ENCODE measurements at regions not wholly inside any gene's neighbourhood (a gene's known extent, or its start where the extent isn't known, plus 50 kb on each side); places are given as distances from the start of the nearest gene placed in this dataset.
A peak's percentile ranks its signal among the peaks of the same experiment; 100 is the strongest.
"Not testable (repeated sequence)": the region's sequence is repeated elsewhere in the genome, so short reads cannot be mapped to it uniquely, and the experiment has no call there.

- not testable (repeated sequence) for DNase-seq (ENCODE audit: low read depth)
Observed at GRCh38 chr3:40947022-40947421, 252.3 kb upstream of the CTNNB1 start.

GRCh38 chr3:40949347-40949746, 250.0 kb upstream of the CTNNB1 start:
- peak; percentile 28 for DNase-seq (ENCODE audit: low read depth)

DNA sequence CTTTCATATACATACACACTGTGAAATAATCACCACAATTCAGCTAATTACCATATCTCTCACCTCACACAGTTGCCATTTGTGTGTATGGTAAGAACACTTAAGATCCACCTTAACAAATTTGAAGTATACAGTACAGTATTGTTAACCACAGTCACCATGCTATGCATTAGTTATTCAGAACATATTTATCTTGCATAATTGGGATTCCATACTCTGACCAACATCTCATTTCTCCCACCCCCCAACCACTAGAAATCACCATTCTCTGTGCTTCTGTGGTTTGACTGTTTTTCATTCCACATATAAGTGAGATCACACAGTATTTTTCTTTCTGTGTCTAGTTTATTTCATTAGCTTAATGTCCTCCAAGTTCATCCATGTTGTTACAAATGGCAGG, 247.7 kb upstream of the CTNNB1 start:
- peak; percentile 95 for DNase-seq (ENCODE audit: low read depth)

- peak; percentile 86 for DNase-seq (ENCODE audit: low read depth)
Observed at GRCh38 chr3:40961104-40961857, 238.0 kb upstream of the CTNNB1 start.

DNA sequence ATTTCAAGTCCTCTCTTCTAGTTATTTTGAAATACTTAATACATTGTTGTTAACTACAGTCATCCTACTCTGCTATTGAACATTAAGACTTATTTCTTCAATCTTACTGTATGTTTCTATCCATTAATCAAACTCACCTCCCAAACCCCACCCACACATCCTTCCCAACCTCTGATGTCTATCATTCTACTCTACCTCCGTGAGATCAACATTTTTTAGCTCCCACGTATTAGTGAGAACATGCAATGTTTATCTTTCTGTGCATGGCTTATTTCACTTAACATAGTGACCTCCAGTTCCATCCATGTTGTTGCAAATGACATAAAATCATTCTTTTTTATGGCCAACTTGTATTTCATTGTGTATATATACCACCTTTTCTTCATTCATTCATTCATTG, 236.6 kb upstream of the CTNNB1 start:
- peak; percentile 54 for DNase-seq (ENCODE audit: low read depth)

- no peak for DNase-seq (ENCODE audit: low read depth)
Observed at GRCh38 chr3:40968666-40969065, 230.6 kb upstream of the CTNNB1 start.

DNA sequence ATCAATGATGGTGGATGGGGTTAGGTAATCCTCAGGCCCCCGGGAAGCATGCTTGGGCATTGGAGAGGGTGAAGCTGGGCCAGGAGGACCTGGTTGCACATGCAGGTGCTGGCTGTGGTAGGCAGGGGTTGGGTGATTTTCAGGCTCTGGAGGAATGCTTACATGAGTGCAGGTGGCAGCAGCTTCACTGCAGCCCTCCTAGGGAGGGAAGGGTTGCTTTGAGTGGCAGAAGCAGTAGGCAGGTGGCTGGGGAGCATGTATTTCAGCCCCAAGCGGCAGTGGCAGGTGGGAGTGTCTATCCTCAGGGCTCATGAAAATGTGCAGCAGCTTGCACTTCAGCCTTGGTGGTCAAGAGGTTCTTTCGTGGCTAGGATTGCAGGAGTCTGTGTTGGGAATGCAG, 230.0 kb upstream of the CTNNB1 start:
- no peak for DNase-seq (ENCODE audit: low read depth)

- DNase-seq (ENCODE audit: low read depth) = no peak
Observed at GRCh38 chr3:40969756-40970466, 229.4 kb upstream of the CTNNB1 start.

DNA sequence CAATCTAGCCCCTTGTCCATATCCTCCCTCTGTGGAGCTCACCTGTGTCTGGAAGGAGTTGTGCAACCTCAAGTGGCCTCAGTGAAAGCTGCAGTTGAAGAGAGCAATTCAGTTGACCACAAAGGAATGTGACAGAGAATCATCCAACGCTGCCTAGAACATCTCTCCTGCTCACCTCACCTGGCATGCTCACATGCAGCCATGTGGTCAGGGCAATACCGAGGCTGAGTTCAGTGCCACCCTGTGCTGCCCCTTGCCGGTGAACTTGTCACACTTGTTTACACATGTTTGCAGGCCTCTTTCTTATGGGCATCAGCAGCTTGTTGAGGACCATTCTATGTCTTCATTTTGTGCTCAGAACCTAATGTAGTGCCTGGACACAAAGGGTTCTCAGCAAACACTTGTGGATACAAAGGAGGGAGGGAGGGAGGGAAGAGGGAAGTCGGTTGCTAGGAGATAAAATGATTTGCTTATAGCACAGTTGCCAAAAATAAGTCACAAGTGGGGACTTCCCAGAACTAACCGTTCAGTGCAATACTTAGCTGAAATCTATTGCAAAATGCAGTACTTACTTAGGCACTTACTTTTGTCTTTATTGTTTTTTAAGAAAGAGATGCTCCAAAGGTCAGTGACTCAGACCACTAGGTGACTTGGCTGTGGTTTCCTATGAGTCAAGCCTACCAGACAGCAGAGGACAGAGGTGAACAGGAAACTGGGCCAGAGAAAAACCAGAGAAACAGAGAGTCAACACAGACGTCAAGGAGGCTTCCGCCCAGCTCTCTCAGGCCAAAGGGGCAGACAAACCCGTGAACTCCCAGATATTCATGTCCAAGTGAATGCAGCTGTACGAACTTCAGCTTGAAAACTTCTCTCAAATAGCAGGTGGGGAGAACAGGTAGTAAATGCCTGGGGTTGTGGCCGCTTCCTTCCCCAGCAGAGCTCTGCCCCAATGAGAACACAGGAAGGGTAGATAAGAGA, 227.8 kb upstream of the CTNNB1 start:
- peak; percentile 100 for DNase-seq (ENCODE audit: low read depth)

GRCh38 chr3:40972350-40972749, 227.0 kb upstream of the CTNNB1 start:
- DNase-seq (ENCODE audit: low read depth) = no peak

DNA sequence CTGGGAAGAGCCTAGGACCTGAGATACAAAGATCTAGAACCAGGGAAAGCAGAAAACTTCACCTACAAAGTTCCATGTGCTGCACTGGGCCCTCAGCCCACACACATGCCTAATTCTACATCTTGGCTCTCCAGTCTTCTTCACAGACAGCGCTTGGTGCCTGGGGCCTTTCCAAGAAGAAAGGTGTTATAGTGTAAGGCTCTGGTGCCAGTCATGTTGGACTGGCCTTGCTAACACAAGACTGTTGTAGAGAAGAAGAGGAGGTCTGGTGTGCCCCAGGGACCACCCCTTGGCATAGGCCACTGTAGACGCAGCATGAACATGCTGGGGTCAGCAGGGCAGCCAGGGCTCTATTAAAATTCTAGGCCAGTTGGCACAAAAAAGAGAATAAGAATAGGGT, 226.2 kb upstream of the CTNNB1 start:
- DNase-seq (ENCODE audit: low read depth) = no peak

DNA sequence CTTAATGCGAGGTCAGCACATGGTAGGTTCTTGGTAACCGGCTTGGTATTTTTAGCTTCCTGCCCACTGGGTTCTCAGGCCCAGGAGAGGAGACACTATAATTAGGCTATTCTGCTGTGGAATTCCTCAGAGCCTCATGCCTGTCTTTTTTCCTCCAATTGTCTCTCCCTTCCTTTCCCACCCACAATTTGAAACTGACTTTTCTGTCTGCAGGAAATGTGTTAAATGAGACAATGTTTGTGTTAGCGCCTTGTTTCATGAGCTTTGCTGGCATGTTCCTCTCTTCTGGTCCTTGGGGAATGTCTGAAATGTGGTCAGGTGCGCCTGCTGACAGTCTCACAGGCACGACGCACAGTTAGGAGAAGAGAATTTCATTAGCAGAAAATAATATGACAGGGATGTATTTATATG, 223.6 kb upstream of the CTNNB1 start:
- no peak for DNase-seq (ENCODE audit: low read depth)

GRCh38 chr3:40976241-40976640, 223.1 kb upstream of the CTNNB1 start:
- no peak for DNase-seq (ENCODE audit: low read depth)

GRCh38 chr3:40978442-40978841, 220.9 kb upstream of the CTNNB1 start:
- no peak for DNase-seq (ENCODE audit: low read depth)

- no peak for DNase-seq (ENCODE audit: low read depth)
Observed at GRCh38 chr3:40979962-40980361, 219.3 kb upstream of the CTNNB1 start.

DNA sequence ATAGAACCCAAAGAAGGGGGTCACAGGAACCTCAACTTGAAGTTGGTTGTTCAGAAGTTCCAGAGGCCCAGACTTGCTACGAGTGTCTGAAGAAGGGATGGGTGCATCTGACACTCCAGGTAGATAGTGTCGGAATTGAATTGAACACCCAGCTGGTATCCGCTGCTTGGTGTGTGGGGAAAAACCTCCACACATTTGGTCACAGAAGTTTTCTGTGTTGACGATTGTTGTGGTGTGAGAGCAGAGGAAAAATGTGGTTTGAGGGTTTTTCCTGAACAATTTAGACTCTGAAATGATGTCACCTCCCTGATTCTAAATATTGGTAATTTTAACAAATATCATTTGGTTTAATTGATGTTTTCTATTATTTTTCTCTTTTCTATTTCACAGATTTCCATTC, 218.8 kb upstream of the CTNNB1 start:
- DNase-seq (ENCODE audit: low read depth) = no peak

GRCh38 chr3:40985195-40985594, 214.1 kb upstream of the CTNNB1 start:
- DNase-seq (ENCODE audit: low read depth) = peak; percentile 81

DNA sequence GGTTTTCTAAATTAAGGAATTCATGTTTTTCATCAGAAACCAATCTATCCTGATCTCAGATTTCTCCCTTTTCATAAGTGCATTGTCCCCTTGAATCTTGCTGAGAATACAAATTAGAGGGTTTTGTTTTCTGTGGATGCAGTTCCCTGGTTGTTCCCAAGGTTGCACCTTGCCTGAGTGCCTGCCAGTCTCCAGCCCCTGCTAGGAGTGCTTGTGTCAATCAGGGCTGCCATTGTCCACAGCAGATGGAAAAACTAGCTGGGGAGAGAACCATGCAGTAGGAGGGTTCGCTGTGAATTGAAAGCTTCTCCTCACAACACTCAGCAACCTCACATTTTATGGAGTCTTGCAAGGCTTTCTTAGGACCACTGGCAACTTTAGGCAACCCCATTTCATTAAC, 210.8 kb upstream of the CTNNB1 start:
- DNase-seq (ENCODE audit: low read depth) = no peak

DNA sequence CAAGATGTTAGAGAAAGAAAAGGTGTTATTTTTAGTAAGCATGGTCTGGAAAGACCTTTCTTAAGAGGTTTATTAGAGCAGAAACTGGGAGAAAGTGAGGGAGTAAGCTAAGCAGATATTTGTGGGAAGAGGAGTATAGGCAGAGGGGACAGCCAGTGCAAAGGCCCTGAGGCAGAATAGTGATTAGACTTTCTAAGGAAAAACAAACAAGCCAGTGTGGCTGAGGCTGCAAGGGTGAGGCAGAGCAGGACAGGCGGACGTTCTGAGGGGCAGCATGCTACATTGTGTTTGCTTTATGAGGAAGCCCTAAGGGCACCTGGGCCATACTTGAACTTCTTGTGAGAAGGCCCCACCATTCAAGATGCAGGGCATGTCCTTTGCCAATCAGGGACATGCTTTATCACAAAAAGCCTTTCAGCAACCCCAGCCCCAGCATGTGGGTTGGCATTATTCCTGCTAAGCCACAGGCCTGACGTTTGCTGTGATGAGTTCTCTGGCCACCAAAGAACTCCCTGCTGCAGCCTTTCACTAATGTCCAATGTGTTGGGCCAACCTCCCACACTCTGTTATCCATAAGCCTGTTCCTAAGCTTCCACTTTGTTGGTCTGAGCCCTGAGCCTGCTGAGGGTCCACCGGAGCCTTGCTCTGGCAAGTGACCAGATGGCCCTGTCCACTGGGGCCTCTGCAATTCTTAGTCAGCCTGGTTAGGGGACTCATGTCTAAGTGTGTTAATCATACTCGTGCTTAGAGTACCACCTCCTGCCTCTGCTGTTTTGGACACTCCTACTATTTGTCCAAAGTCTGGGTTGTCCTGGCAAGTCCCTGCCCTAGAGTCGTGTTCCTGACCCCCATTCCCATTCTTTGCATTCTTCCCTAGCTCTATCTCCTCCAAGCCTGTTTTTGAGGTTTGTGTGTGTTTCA, 209.9 kb upstream of the CTNNB1 start:
- DNase-seq (ENCODE audit: low read depth) = peak; percentile 33

GRCh38 chr3:40990062-40990456, 209.2 kb upstream of the CTNNB1 start:
- peak; percentile 37 for DNase-seq (ENCODE audit: low read depth)

GRCh38 chr3:40992023-40992422, 207.3 kb upstream of the CTNNB1 start:
- DNase-seq (ENCODE audit: low read depth) = no peak

Data from amniotic epithelial cell (primary cell).